IMR-90 (cell line): ENCODE measurements at regions not wholly inside any gene's neighbourhood (a gene's known extent, or its start where the extent isn't known, plus 50 kb on each side); places are given as distances from the start of the nearest gene placed in this dataset.

ENCODE experiments used
- ATAC-seq: fragments of 200-7000 bp; cut with Tn5 transposase; 2 replicates; pipeline ENCODE4 v1.9.1; 2020; ENCODE audit warnings: low read depth, mild to moderate bottlenecking, moderate library complexity
- BruUV-seq: library from RNA; stranded (reverse); fragments of 400-500 nt; replicated peaks from 2 replicates; lab custom pipeline; 2021; lab: Mats Ljungman, UMichigan
- CTCF ChIA-PET: fragments of 300-600 bp; formaldehyde crosslinking; extraction: SDS; loops from one replicate; lab custom pipeline; 2021; ENCODE audit warnings: antibody characterized with exemption; lab: Yijun Ruan, JAX
- POLR2A ChIA-PET: fragments of 300-600 bp; sonication (Branson Sonifier 250); formaldehyde crosslinking; loops from one replicate; lab custom pipeline; 2022; ENCODE audit warnings: antibody characterized with exemption; ENCODE audit not compliant: unreplicated experiment; lab: Charles Lee
- DNase-seq: peaks from one replicate; pipeline ENCODE4 v3.0.0; 2013
- H2AFZ ChIP-seq: replicated peaks from 2 replicates; pipeline ENCODE3; 2013; ENCODE audit warnings: low read length, mild to moderate bottlenecking; ENCODE audit not compliant: poor library complexity
- H2AK5ac ChIP-seq: 2 replicates; pipeline ENCODE4 v1.6.1; 2013; ENCODE audit warnings: low read depth, low read length, inconsistent platforms
- H2AK9ac ChIP-seq: replicated peaks from 2 replicates; pipeline ENCODE3; 2013; ENCODE audit warnings: mild to moderate bottlenecking, low read depth, low read length, moderate library complexity; ENCODE audit not compliant: poor library complexity
- H2BK120ac ChIP-seq: 2 replicates; pipeline ENCODE4 v1.6.1; 2013; ENCODE audit warnings: low read depth, low read length, inconsistent platforms
- H2BK15ac ChIP-seq: 3 replicates; pipeline ENCODE4 v1.6.1; 2013; ENCODE audit warnings: low read depth, low read length, inconsistent platforms
- H2BK20ac ChIP-seq: 2 replicates; pipeline ENCODE4 v1.6.1; 2013; ENCODE audit warnings: low read depth, mild to moderate bottlenecking, inconsistent platforms, low read length, moderate library complexity
- H2BK5ac ChIP-seq: 2 replicates; pipeline ENCODE4 v1.6.1; 2013; ENCODE audit warnings: mild to moderate bottlenecking, low read depth, low read length, inconsistent platforms; ENCODE audit not compliant: poor library complexity, severe bottlenecking
- H3K14ac ChIP-seq: replicated peaks from 2 replicates; pipeline ENCODE4 v1.6.1; 2013; ENCODE audit warnings: low read depth, low read length, inconsistent platforms
- H3K18ac ChIP-seq: 2 replicates; pipeline ENCODE4 v1.6.1; 2013; ENCODE audit warnings: low read depth, low read length, control low read depth
- H3K23ac ChIP-seq: 2 replicates; pipeline ENCODE4 v1.6.1; 2013; ENCODE audit warnings: low read depth, low read length, inconsistent platforms
- H3K27ac ChIP-seq: 2 replicates; pipeline ENCODE4 v1.5.1; 2013; ENCODE audit warnings: mild to moderate bottlenecking, control low read depth, low read length; ENCODE audit not compliant: insufficient read depth
- H3K27me3 ChIP-seq: 2 replicates; pipeline ENCODE4 v1.6.1; 2013; ENCODE audit warnings: low read length; ENCODE audit not compliant: control insufficient read depth, insufficient read depth
- H3K36me3 ChIP-seq: 2 replicates; pipeline ENCODE4 v1.6.1; 2013; ENCODE audit warnings: low read length, mixed read lengths; ENCODE audit not compliant: control insufficient read depth, insufficient read depth
- H3K4ac ChIP-seq: 2 replicates; pipeline ENCODE4 v1.6.1; 2013; ENCODE audit warnings: low read depth, low read length, inconsistent platforms
- H3K4me1 ChIP-seq: 2 replicates; pipeline ENCODE4 v1.6.1; 2013; ENCODE audit warnings: low read length, mixed read lengths; ENCODE audit not compliant: control insufficient read depth, insufficient read depth
- H3K4me2 ChIP-seq: 2 replicates; pipeline ENCODE4 v1.6.1; 2013; ENCODE audit warnings: low read depth, mild to moderate bottlenecking, control low read depth, low read length, moderate library complexity
- H3K4me3 ChIP-seq: 2 replicates; pipeline ENCODE4 v1.5.1; 2013; ENCODE audit warnings: low read depth, mild to moderate bottlenecking, control low read depth, low read length, moderate library complexity; ENCODE audit not compliant: insufficient read depth
- H3K56ac ChIP-seq: 2 replicates; pipeline ENCODE4 v1.6.1; 2013; ENCODE audit warnings: low read length, inconsistent platforms; ENCODE audit not compliant: insufficient read depth; ENCODE audit errors: extremely low read depth
- H3K79me1 ChIP-seq, 2 experiments: 2 replicates each; pipeline ENCODE4 v1.6.1; 2013; ENCODE audit warnings: low read length in 2 of 2, inconsistent platforms in 1 of 2, low read depth in 1 of 2
- H3K9ac ChIP-seq: 2 replicates; pipeline ENCODE4 v1.6.1; 2013; ENCODE audit warnings: low read depth, low read length, control low read depth
- H3K9me1 ChIP-seq: 2 replicates; pipeline ENCODE4 v1.6.1; 2013; ENCODE audit warnings: low read length, inconsistent platforms; ENCODE audit not compliant: insufficient read depth
- H3K9me3 ChIP-seq: 2 replicates; pipeline ENCODE4 v1.6.1; 2013; ENCODE audit warnings: low read length; ENCODE audit not compliant: control insufficient read depth, insufficient read depth
- H4K20me1 ChIP-seq: 2 replicates; pipeline ENCODE4 v1.6.1; 2013; ENCODE audit warnings: low read length, inconsistent platforms; ENCODE audit not compliant: insufficient read depth
- H4K5ac ChIP-seq: 2 replicates; pipeline ENCODE4 v1.6.1; 2013; ENCODE audit warnings: mild to moderate bottlenecking, low read depth, low read length, control low read depth
- H4K8ac ChIP-seq, 2 experiments: 2 replicates each; pipeline ENCODE4 v1.6.1; 2013; ENCODE audit warnings: low read depth in 2 of 2, low read length in 2 of 2, control low read depth in 1 of 2, inconsistent platforms in 1 of 2
- H4K91ac ChIP-seq: 2 replicates; pipeline ENCODE4 v1.6.1; 2013; ENCODE audit warnings: low read depth, low read length, inconsistent platforms; ENCODE audit not compliant: insufficient read depth
- CEBPB ChIP-seq: IDR thresholded peaks from 2 replicates; pipeline ENCODE4 v1.6.1; 2012; ENCODE audit warnings: low read depth, low read length, improper control_type of control experiment
- CHD1 ChIP-seq: IDR thresholded peaks from 2 replicates; pipeline ENCODE4 v1.6.1; 2012; ENCODE audit warnings: low read depth, low read length, improper control_type of control experiment
- MAZ ChIP-seq: IDR thresholded peaks from 2 replicates; pipeline ENCODE4 v1.6.1; 2012; ENCODE audit warnings: low read depth, mild to moderate bottlenecking, low read length, improper control_type of control experiment, moderate library complexity, borderline replicate concordance
- MXI1 ChIP-seq: IDR thresholded peaks from 2 replicates; pipeline ENCODE4 v1.6.1; 2012; ENCODE audit warnings: low read depth, mild to moderate bottlenecking, low read length, moderate library complexity, borderline replicate concordance
- SMC3 ChIP-seq: fragments of 150-350 bp; IDR thresholded peaks from 2 replicates; pipeline ENCODE4 v1.6.1; 2016; ENCODE audit warnings: low read depth, mild to moderate bottlenecking, antibody characterized with exemption, low read length, moderate library complexity
- WGBS, 2 experiments: methylation state at CpG; one replicate each; pipeline versions ENCODE4 v1.1.5 to v1.1.7; 2013; ENCODE audit warnings: missing lambda C conversion rate in 2 of 2; ENCODE audit not compliant: insufficient read length in 1 of 2; ENCODE audit errors: extremely low coverage in 2 of 2; 5-methylcytosine and 5-hydroxymethylcytosine counted together
- dilution Hi-C: fragments of 300-500 bp; cut with HindIII; formaldehyde crosslinking; loops from one replicate; pipeline ENCODE4 v1.14.3; 2018; ENCODE audit warnings: low sequenced_read_pairs; ENCODE audit not compliant: unreplicated experiment
- in situ Hi-C: fragments of 300-500 bp; cut with MboI; formaldehyde crosslinking; loops from 3 replicates; pipeline ENCODE4 v1.14.3; 2019; ENCODE audit warnings: low sequenced_read_pairs, inconsistent platforms, mixed read lengths
- intact Hi-C: fragments of 100-400 bp; cut with micrococcal nuclease; formaldehyde crosslinking; loops from 2 replicates; pipeline ENCODE4 v1.10.0; 2022
- TF ChIP-seq, protein P1 (sequence below): conservative IDR thresholded peaks from 2 replicates; pipeline ENCODE4 v1.5.1; 2012; ENCODE audit warnings: mild to moderate bottlenecking, low read depth, low read length, improper control_type of control experiment

DNA sequence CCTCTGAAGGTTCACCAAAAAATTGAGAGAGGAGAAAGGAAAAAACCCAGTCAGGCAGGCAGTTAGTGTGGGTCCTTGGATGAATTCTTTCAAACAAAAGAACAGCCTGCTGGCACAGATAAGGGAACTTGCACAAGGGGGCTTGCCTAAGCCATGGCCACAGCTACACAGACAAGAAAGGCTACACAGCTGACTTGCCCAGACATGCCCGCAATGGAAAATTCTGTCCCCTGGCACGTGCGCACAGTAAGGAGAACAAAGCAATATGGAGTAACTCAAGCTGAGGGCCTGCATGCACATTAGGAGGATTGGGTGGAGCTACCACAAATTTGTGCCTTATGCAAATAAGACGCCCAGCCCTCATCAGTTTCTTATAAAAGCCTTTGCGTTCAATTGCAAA lies 512.5 kb upstream of the HTR2C start:
- no peak overlapping the region for H3K23ac ChIP-seq
- ChIA-PET CTCF (no interaction called here), POLR2A (no interaction called here)
- H3K27ac ChIP-seq: no peak overlapping the region
- no peak for TF ChIP-seq CHD1
- TF ChIP-seq, protein P1, sequence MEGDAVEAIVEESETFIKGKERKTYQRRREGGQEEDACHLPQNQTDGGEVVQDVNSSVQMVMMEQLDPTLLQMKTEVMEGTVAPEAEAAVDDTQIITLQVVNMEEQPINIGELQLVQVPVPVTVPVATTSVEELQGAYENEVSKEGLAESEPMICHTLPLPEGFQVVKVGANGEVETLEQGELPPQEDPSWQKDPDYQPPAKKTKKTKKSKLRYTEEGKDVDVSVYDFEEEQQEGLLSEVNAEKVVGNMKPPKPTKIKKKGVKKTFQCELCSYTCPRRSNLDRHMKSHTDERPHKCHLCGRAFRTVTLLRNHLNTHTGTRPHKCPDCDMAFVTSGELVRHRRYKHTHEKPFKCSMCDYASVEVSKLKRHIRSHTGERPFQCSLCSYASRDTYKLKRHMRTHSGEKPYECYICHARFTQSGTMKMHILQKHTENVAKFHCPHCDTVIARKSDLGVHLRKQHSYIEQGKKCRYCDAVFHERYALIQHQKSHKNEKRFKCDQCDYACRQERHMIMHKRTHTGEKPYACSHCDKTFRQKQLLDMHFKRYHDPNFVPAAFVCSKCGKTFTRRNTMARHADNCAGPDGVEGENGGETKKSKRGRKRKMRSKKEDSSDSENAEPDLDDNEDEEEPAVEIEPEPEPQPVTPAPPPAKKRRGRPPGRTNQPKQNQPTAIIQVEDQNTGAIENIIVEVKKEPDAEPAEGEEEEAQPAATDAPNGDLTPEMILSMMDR: no peak
- no peak for TF ChIP-seq MXI1
- TF ChIP-seq MAZ: no peak
- TF ChIP-seq SMC3: no peak
- TF ChIP-seq CEBPB: no peak
- H3K79me1 ChIP-seq: no peaks in the 10 kb centered on the region
- H2BK120ac ChIP-seq: no peak overlapping the region
- no peak overlapping the region for H4K8ac ChIP-seq
- H3K36me3 ChIP-seq: no peaks in the 10 kb centered on the region
- H2BK15ac ChIP-seq: no peak overlapping the region
- no peak overlapping the region for H2AK9ac ChIP-seq
- no peaks in the 10 kb centered on the region for H3K9me1 ChIP-seq
- no peak overlapping the region for H3K9ac ChIP-seq
- WGBS, 2 experiments: 61% methylated on average over 3 of the region's 5 CpGs; no CpG with 5 or more reads in 1 of the 2 experiments
- no peak overlapping the region for H2AFZ ChIP-seq
- in situ Hi-C loops (no loop called here), dilution Hi-C loops (no loop called here), intact Hi-C loops (no loop called here)
- H2BK20ac ChIP-seq: no peak overlapping the region
- H3K4me1 ChIP-seq: no peaks in the 10 kb centered on the region
- no peak overlapping the region for H2BK5ac ChIP-seq
- H3K4ac ChIP-seq: no peak overlapping the region
- no peak overlapping the region for H3K4me2 ChIP-seq
- H2AK5ac ChIP-seq: no peak overlapping the region
- ATAC-seq (no peak), DNase-seq (no peak)
- no peak overlapping the region for H3K56ac ChIP-seq
- no TSS peak for BruUV-seq
- no peaks in the 10 kb centered on the region for H4K20me1 ChIP-seq
- no peak overlapping the region for H3K4me3 ChIP-seq
- peaks cover 2% of the 10 kb centered on the region for H3K27me3 ChIP-seq
- H3K14ac ChIP-seq: no peak overlapping the region
- no peak overlapping the region for H4K91ac ChIP-seq
- no peak overlapping the region for H3K18ac ChIP-seq
- 0 out of 2 replicates have a peak, but pooled peaks cover 2% of the 10 kb centered on the region for H3K9me3 ChIP-seq
- no peak overlapping the region for H4K5ac ChIP-seq
